GM10266 (cell line): ENCODE measurements at regions not wholly inside any gene's neighbourhood (a gene's known extent, or its start where the extent isn't known, plus 50 kb on each side); places are given as distances from the start of the nearest gene placed in this dataset.

Source experiments
- DNase-seq: peaks from one replicate; pipeline ENCODE4 v3.0.0; 2012; ENCODE audit errors: extremely low spot score
- CTCF ChIP-seq: IDR thresholded peaks from 2 replicates; pipeline ENCODE4 v1.5.1; 2012; ENCODE audit warnings: mild to moderate bottlenecking, low read depth; ENCODE audit not compliant: control insufficient read depth, insufficient read depth; ENCODE audit errors: missing control alignments

GRCh38 chr1:34627465-34628240 lies 127.2 kb upstream of the GJB5 start:
- DNase-seq = no peak
- TF ChIP-seq CTCF = no peak

- DNase-seq = no peak
- no peak for TF ChIP-seq CTCF
Observed at GRCh38 chr1:34631126-34631525, 123.7 kb upstream of the GJB5 start.

GRCh38 chr1:34639701-34640100 lies 115.1 kb upstream of the GJB5 start:
- no peak for DNase-seq
- no peak for TF ChIP-seq CTCF

GRCh38 chr1:34640654-34641401 lies 114.0 kb upstream of the GJB5 start:
- DNase-seq = no peak
- no peak for TF ChIP-seq CTCF

- DNase-seq = no peak
- TF ChIP-seq CTCF = no peak
Observed at GRCh38 chr1:34642679-34643078, 112.2 kb upstream of the GJB5 start.

GRCh38 chr1:34645109-34645688 lies 109.6 kb upstream of the GJB5 start:
- TF ChIP-seq CTCF = no peak
- no peak for DNase-seq

GRCh38 chr1:34645919-34646318 lies 108.9 kb upstream of the GJB5 start:
- no peak for TF ChIP-seq CTCF
- DNase-seq = no peak
